Body of pancreas (tissue), 4 donors: ENCODE measurements at regions not wholly inside any gene's neighbourhood (a gene's known extent, or its start where the extent isn't known, plus 50 kb on each side); places are given as distances from the start of the nearest gene placed in this dataset.

ENCODE experiments used
- ATAC-seq: fragments of 150-250 bp; one replicate; pipeline ENCODE4 v1.9.1; 2016
- DNase-seq, 4 donors: peaks; one replicate each; pipeline ENCODE4 v3.0.0-alpha.2; 2019
- H3K27ac ChIP-seq, 4 donors: fragments of 200-600 bp; sonication (generic); 1 replicate in 3 of 4; 2 replicates in 1 of 4; pipeline versions ENCODE4 v1.5.1 to v1.6.1; 2016 to 2019; ENCODE audit warnings: mild to moderate bottlenecking in 1 of 4, mixed read lengths in 1 of 4, moderate library complexity in 1 of 4
- H3K27me3 ChIP-seq, 2 donors: fragments of 200-600 bp; sonication (generic); one replicate each; pipeline ENCODE4 v1.6.0; 2016; ENCODE audit warnings: mild to moderate bottlenecking in 1 of 2
- H3K36me3 ChIP-seq, 2 donors: fragments of 200-600 bp; sonication (generic); replicated peaks in 1 of 2; 2 replicates each; pipeline ENCODE4 v1.5.1; 2016; ENCODE audit warnings: low read depth in 2 of 2; ENCODE audit not compliant: insufficient read depth in 1 of 2
- H3K4me1 ChIP-seq: fragments of 200-600 bp; sonication (generic); one replicate; pipeline ENCODE4 v1.6.0; 2016
- H3K4me3 ChIP-seq, 2 donors: fragments of 200-600 bp; sonication (generic); 1 replicate in 1 of 2; 2 replicates in 1 of 2; pipeline ENCODE4 v1.5.1; 2016 to 2019
- H3K9me3 ChIP-seq, 3 donors: fragments of 200-600 bp; sonication (generic); 1 replicate in 2 of 3; 2 replicates in 1 of 3; pipeline ENCODE4 v1.5.1; 2016
- POLR2A ChIP-seq, 3 donors: fragments of 450-650 bp; IDR thresholded peaks; one replicate each; pipeline ENCODE4 v1.6.1; 2016; ENCODE audit warnings: antibody characterized with exemption in 3 of 3, mild to moderate bottlenecking in 2 of 3
- WGBS, 2 donors: methylation state at CpG; one replicate each; pipeline ENCODE4 v1.1.5; 2017; 5-methylcytosine and 5-hydroxymethylcytosine counted together
- intact Hi-C: fragments of 100-400 bp; cut with DNase I; formaldehyde crosslinking; loops from one replicate; pipeline ENCODE4 v1.15.1; 2023
- TF ChIP-seq, protein P1 (sequence below), 7 experiments: fragments of 450-650 bp in 4 of 7; fragments of 200-600 bp in 3 of 7; sonication (generic) in 3 of 7; IDR thresholded peaks; one replicate each; pipeline ENCODE4 v1.5.1; 2016 to 2019; ENCODE audit warnings: antibody characterized with exemption in 7 of 7

DNA sequence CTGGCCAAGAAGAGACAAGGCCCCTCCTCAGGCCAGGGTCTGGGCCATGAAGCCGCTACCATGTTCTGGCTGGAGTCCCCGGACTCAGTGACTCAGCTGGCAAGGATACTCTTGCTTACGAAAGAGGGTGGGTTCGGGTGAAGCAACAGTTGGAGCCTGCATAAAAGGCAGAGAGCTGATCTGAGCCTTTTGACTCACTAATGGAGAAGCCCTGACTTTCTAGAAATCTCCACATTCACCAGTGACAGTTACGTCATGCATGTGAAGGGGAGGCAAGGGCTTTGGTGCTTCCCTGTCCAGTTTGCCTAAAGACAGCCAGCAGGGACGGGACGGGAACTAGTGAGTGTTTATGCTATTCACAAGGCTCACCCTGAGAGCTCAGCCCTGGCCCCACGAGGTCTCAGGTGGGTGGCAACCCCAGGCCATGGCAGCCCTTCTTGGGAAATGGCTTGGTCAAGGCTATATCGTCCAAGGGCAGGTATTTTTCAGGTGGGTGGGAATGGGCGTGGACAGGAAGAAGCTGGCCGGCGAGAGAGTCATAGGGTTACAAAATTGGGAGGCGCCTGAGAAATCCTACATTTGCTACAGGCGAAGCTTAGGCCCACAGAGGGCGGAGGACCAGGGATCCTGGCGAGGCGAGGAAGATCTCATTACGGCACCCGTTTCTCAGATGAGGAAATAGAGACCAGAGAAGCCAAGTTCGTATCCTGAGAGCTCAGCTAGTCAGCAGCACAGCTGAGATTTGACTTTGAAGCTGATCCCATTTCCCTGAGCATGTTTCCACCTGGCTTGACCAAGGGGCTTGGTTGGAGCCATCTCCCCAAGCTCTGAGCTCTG lies 314.6 kb downstream of the BCL11B start:
- H3K27ac ChIP-seq, result no peak overlapping the region
- TF ChIP-seq, protein P1, sequence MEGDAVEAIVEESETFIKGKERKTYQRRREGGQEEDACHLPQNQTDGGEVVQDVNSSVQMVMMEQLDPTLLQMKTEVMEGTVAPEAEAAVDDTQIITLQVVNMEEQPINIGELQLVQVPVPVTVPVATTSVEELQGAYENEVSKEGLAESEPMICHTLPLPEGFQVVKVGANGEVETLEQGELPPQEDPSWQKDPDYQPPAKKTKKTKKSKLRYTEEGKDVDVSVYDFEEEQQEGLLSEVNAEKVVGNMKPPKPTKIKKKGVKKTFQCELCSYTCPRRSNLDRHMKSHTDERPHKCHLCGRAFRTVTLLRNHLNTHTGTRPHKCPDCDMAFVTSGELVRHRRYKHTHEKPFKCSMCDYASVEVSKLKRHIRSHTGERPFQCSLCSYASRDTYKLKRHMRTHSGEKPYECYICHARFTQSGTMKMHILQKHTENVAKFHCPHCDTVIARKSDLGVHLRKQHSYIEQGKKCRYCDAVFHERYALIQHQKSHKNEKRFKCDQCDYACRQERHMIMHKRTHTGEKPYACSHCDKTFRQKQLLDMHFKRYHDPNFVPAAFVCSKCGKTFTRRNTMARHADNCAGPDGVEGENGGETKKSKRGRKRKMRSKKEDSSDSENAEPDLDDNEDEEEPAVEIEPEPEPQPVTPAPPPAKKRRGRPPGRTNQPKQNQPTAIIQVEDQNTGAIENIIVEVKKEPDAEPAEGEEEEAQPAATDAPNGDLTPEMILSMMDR (IDR thresholded peaks at IDR 0.05), result no peak
- TF ChIP-seq POLR2A (IDR thresholded peaks at IDR 0.05), result no peak
- DNase-seq, result peak; percentile 16 to 63 (median 31)

GRCh38 chr14:98958048-98958631 lies 313.9 kb downstream of the BCL11B start:
- no peak for DNase-seq
- H3K9me3 ChIP-seq, result no peaks in the 10 kb centered on the region
- no peak overlapping the region for H3K4me3 ChIP-seq
- intact Hi-C loops, result no loop called here
- no peak for ATAC-seq
- H3K4me1 ChIP-seq, result no peaks in the 10 kb centered on the region
- no peaks in the 10 kb centered on the region for H3K27me3 ChIP-seq
- no peaks in the 10 kb centered on the region for H3K36me3 ChIP-seq
- WGBS, 2 donors, result 32 to 39% methylated on average over 12 to 13 of the region's 13 CpGs
- TF ChIP-seq POLR2A (IDR thresholded peaks at IDR 0.05), result no peak
- TF ChIP-seq, protein P1 (IDR thresholded peaks at IDR 0.05), result no peak
- no peak overlapping the region for H3K27ac ChIP-seq

More for the DNA sequence above, 314.6 kb downstream of the BCL11B start:
- ATAC-seq, result peak; percentile 63
- no peaks in the 10 kb centered on the region for H3K9me3 ChIP-seq
- H3K36me3 ChIP-seq, result no peaks in the 10 kb centered on the region
- 63% methylated on average over 20 of the region's 20 CpGs for WGBS, 2 donors
- H3K4me1 ChIP-seq, result no peaks in the 10 kb centered on the region
- no peaks in the 10 kb centered on the region for H3K27me3 ChIP-seq
- H3K4me3 ChIP-seq, result no peak overlapping the region
- intact Hi-C loops, result no loop called here

GRCh38 chr14:98958632-98959031 lies 313.4 kb downstream of the BCL11B start:
- no peak for ATAC-seq
- H3K27ac ChIP-seq, result no peak overlapping the region
- TF ChIP-seq POLR2A (IDR thresholded peaks at IDR 0.05), result no peak
- TF ChIP-seq, protein P1 (IDR thresholded peaks at IDR 0.05), result no peak
- H3K9me3 ChIP-seq, result no peaks in the 10 kb centered on the region
- no peaks in the 10 kb centered on the region for H3K36me3 ChIP-seq
- H3K27me3 ChIP-seq, result no peaks in the 10 kb centered on the region
- no peaks in the 10 kb centered on the region for H3K4me1 ChIP-seq
- no peak for DNase-seq
- WGBS, 2 donors, result 48 to 56% methylated on average over 8 of the region's 8 CpGs
- no peak overlapping the region for H3K4me3 ChIP-seq
- intact Hi-C loops, result no loop called here

GRCh38 chr14:98959410-98959809 lies 312.6 kb downstream of the BCL11B start:
- H3K9me3 ChIP-seq, result no peaks in the 10 kb centered on the region
- H3K27ac ChIP-seq, result no peak overlapping the region
- ATAC-seq (no peak), DNase-seq (no peak)
- 61 to 67% methylated on average over 6 of the region's 6 CpGs for WGBS, 2 donors
- no peak overlapping the region for H3K4me3 ChIP-seq
- H3K4me1 ChIP-seq, result no peaks in the 10 kb centered on the region
- TF ChIP-seq, protein P1 (IDR thresholded peaks at IDR 0.05), result no peak
- intact Hi-C loops, result no loop called here
- no peaks in the 10 kb centered on the region for H3K27me3 ChIP-seq
- H3K36me3 ChIP-seq, result no peaks in the 10 kb centered on the region
